ENCODE measurements at regions not wholly inside any gene's neighbourhood (a gene's known extent, or its start where the extent isn't known, plus 50 kb on each side); places are given as distances from the start of the nearest gene placed in this dataset.

DNA sequence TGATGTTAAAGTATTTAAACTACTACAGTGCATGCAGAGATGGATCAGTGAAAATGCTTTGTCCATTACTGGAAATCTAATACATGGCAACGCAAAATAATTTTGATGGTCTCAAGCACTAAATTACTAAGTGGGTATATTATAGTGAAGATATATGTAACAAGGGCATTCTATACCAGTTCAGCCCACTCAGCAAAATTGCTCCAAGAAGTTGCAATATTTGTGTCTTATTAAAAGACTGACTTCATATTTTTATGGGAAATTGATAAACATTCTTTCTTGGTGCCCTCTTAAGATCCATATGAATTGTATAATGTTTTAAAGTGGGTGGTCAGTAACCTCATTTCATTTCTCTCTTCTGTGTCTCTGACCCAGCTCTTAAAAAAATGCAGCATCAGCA is 343.1 kb upstream of the MEX3C start:
- no peaks in the 10 kb centered on the region for H3K79me2 ChIP-seq (ENCODE audit: control insufficient read depth in 1 of 2, insufficient read depth in 2 of 2, low read length in 2 of 2)
- no peak overlapping the region for H2BK12ac ChIP-seq (ENCODE audit: low read depth, low read length)
- H3K18ac ChIP-seq (ENCODE audit: extremely low read depth, low read length) = no peak overlapping the region
- no peak overlapping the region for H3K9ac ChIP-seq (replicated peaks in 1 of 4; ENCODE audit: extremely low read depth in 1 of 4, low read depth in 3 of 4, low read length in 3 of 4)
- no peak overlapping the region for H2BK15ac ChIP-seq (ENCODE audit: low read length)
- no peak overlapping the region for H3K27ac ChIP-seq (ENCODE audit: low read depth, low read length)
- H3K23me2 ChIP-seq (ENCODE audit: low read depth, low read length) = no peaks in the 10 kb centered on the region
- TF ChIP-seq MAFK (IDR thresholded peaks at IDR 0.05; ENCODE audit: low read depth, low read length) (peak; percentile 24; the same call in 1 of the 2 replicates), EP300 (IDR thresholded peaks at IDR 0.05; ENCODE audit: borderline replicate concordance in 1 of 2, low read depth in 2 of 2, low read length in 2 of 2) (no peak)
- no peak overlapping the region for H2BK20ac ChIP-seq (ENCODE audit: low read length)
- H3K27me3 ChIP-seq (replicated peaks in 1 of 4; ENCODE audit: control insufficient read depth in 3 of 4, extremely low read depth in 1 of 4, insufficient read depth in 3 of 4, low read length in 3 of 4) = no peaks in the 10 kb centered on the region
- H3K9me3 ChIP-seq (ENCODE audit: insufficient read depth in 2 of 2, low read depth in 1 of 2, low read length in 1 of 2) = no peaks in the 10 kb centered on the region
- no peak overlapping the region for H4K8ac ChIP-seq (ENCODE audit: extremely low read depth, insufficient read depth, low read length)
- DNase-seq (ENCODE audit: low read depth in 1 of 2, low spot score in 2 of 2) (no peak), FAIRE-seq (no peak)
- H3K4me1 ChIP-seq (replicated peaks in 1 of 4; ENCODE audit: control insufficient read depth in 3 of 4, insufficient read depth in 4 of 4, low read length in 3 of 4) = no peaks in the 10 kb centered on the region
- H3K4me3 ChIP-seq (ENCODE audit: extremely low read depth in 1 of 4, insufficient read depth in 2 of 4, low read depth in 3 of 4, low read length in 4 of 4) = no peak overlapping the region
- 96% methylated on average over 1 of the region's 1 CpG; no CpG with 5 or more reads in 1 of the 2 experiments for WGBS, 2 experiments (ENCODE audit: extremely low coverage in 1 of 2, insufficient coverage in 1 of 2, insufficient read length in 1 of 2, insufficient replicate concordance in 2 of 2, low coverage in 1 of 2, low lambda C conversion rate in 2 of 2, missing lambda C conversion rate in 1 of 2)
- H3K4me2 ChIP-seq (ENCODE audit: insufficient read depth in 1 of 2, low read depth in 2 of 2, low read length in 2 of 2) = no peak overlapping the region
- H3K56ac ChIP-seq (replicated peaks; ENCODE audit: insufficient read length, low read depth, low read length) = no peak overlapping the region
- H2BK5ac ChIP-seq (ENCODE audit: low read depth, low read length) = no peak overlapping the region
- ChIA-PET CTCF (ENCODE audit: partially characterized antibody) (interaction anchor here (0.6 kb wide), 1 partner anchor 26 kb away, joined by 3 read pairs; no protein-coding TSS in a partner anchor), POLR2A (ENCODE audit: partially characterized antibody) (no interaction called here)
- H2BK120ac ChIP-seq (replicated peaks; ENCODE audit: low read depth, low read length) = no peak overlapping the region
- no peak overlapping the region for H3K4ac ChIP-seq (replicated peaks; ENCODE audit: insufficient read length, low read depth, low read length)
- no peak overlapping the region for H4K91ac ChIP-seq (replicated peaks; ENCODE audit: insufficient read length, low read length)
- H4K20me1 ChIP-seq (replicated peaks in 1 of 2; ENCODE audit: control insufficient read depth in 1 of 2, insufficient read depth in 2 of 2, low read length in 2 of 2) = no peaks in the 10 kb centered on the region
- no peak overlapping the region for H2AFZ ChIP-seq (ENCODE audit: low read length)
- no peaks in the 10 kb centered on the region for H3K79me1 ChIP-seq (ENCODE audit: low read depth, low read length)
- H3K14ac ChIP-seq (ENCODE audit: insufficient read length) = no peak overlapping the region
- H2AK5ac ChIP-seq (ENCODE audit: low read depth, low read length) = no peak overlapping the region
- H4K5ac ChIP-seq (ENCODE audit: insufficient read length, low read depth, low read length) = no peak overlapping the region
- no peaks in the 10 kb centered on the region; a peak in 1 of 8 replicates for H3K36me3 ChIP-seq (ENCODE audit: control insufficient read depth in 2 of 4, insufficient read depth in 4 of 4, low read length in 3 of 4)
- no peak overlapping the region for H3K23ac ChIP-seq (ENCODE audit: insufficient read length)
